ENCODE measurements at regions not wholly inside any gene's neighbourhood (a gene's known extent, or its start where the extent isn't known, plus 50 kb on each side); places are given as distances from the start of the nearest gene placed in this dataset.
"Not testable (repeated sequence)": the region's sequence is repeated elsewhere in the genome, so short reads cannot be mapped to it uniquely, and the experiment has no call there.

DNA sequence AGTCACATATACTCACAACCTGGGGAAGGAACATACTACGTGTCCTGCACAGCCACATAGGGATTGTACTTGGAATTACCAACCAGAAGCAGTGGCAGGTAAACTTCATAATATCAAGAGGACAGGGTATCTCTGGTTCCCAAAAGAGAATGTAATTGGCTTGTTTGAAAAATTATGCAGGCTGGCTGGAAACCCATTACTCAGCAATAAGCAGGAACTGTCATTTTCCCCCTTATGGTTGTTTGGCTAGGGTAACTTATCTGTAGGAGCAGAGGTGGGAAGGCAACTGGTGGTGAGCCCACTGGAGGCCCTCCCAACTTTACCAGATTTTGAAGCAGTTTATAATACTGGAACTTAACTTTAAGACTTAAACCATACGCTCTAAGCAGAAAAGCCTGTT is 924.1 kb downstream of the LRRIQ3 start:
- H3K36me3 ChIP-seq (ENCODE audit: low read depth): no peaks in the 10 kb centered on the region
- no peaks in the 10 kb centered on the region for H3K9me3 ChIP-seq (ENCODE audit: low read depth)
- no peak overlapping the region for H3K4me2 ChIP-seq (ENCODE audit: unreplicated experiment)

DNA sequence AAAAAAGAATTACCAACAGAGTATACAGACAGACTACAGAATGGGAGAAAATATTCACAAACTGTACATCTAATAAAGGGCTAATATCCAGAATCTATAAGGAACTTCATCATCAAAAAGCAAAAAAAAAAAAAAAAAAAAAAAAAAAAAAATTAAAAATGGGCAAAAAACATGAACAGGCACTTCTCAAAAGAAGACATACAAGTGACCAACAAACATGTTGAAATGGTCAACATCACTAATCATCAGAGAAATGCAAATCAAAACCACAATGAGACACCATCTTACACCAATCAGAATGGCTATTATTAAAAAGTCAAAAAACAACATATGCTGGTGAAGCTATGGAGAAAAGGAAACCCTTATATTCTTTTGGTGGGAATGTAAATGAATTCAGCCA is 952.8 kb downstream of the LRRIQ3 start:
- H3K9me3 ChIP-seq (ENCODE audit: low read depth); H3K9me2 ChIP-seq (ENCODE audit: insufficient read depth); H2AFZ ChIP-seq; H3K27ac ChIP-seq; DNase-seq; H4K20me1 ChIP-seq (ENCODE audit: insufficient read depth); H3K79me2 ChIP-seq (ENCODE audit: insufficient read depth); H3K9ac ChIP-seq; H3K4me3 ChIP-seq; H3K4me1 ChIP-seq (ENCODE audit: insufficient read depth); in situ Hi-C loops (cut with MboI); H3K27me3 ChIP-seq (replicated peaks; ENCODE audit: insufficient read depth); H3K36me3 ChIP-seq (ENCODE audit: low read depth); H3F3A ChIP-seq (ENCODE audit: insufficient read depth); H3K4me2 ChIP-seq (ENCODE audit: unreplicated experiment): not testable (repeated sequence)

More for the DNA sequence above, 924.1 kb downstream of the LRRIQ3 start:
- no peak overlapping the region for H3K9ac ChIP-seq
- no peaks in the 10 kb centered on the region for H3K79me2 ChIP-seq (ENCODE audit: insufficient read depth)
- H3F3A ChIP-seq (ENCODE audit: insufficient read depth): no peaks in the 10 kb centered on the region
- in situ Hi-C loops (cut with MboI): no loop called here
- no peaks in the 10 kb centered on the region for H3K4me1 ChIP-seq (ENCODE audit: insufficient read depth)
- no peak for DNase-seq
- no peak overlapping the region for H2AFZ ChIP-seq
- no peaks in the 10 kb centered on the region for H3K9me2 ChIP-seq (ENCODE audit: insufficient read depth)
- WGBS, 2 experiments (ENCODE audit: low coverage in 1 of 2, low lambda C conversion rate in 2 of 2, missing lambda C conversion rate in 2 of 2): 13 to 17% methylated on average over 2 of the region's 2 CpGs
- no peak overlapping the region for H3K4me3 ChIP-seq
- no peaks in the 10 kb centered on the region for H3K27me3 ChIP-seq (replicated peaks; ENCODE audit: insufficient read depth)
- TF ChIP-seq EZH2phosphoT487 (IDR thresholded peaks at IDR 0.05; ENCODE audit: insufficient read depth, low read depth) (no peak), EZH2 (IDR thresholded peaks at IDR 0.05; ENCODE audit: insufficient read depth, poor library complexity, severe bottlenecking) (no peak)
- no peak overlapping the region for H3K27ac ChIP-seq
- no peaks in the 10 kb centered on the region for H4K20me1 ChIP-seq (ENCODE audit: insufficient read depth)

DNA sequence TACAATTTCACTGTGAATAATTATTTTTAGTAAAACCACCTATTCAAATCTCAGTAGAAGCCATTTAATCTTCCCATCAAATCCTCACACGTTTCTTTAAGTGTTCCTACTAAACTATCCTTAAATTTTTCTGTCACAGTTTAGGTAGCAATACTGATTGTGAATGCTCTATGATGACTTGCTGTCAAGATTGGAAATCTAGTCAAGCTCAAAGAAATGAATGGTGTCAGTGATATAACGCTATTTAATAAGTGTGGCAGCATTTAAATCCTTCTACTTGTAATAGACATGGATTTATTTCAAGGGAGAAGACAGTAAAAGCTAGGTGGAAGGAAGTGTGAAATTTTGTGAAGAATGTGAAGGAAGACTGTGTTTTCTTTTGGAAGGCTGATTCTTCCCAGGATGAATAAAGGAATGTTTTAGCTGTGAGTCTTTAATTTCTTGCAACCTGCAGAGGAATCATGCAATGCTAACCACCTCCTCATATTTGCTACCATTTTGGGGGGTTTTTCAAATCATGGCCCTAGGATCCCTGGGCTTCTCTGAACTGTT is 936.7 kb upstream of the NEGR1 start:
- Histone ChIP-seq H3K36me3 (ENCODE audit: low read depth) (no peaks in the 10 kb centered on the region), H3K79me2 (ENCODE audit: insufficient read depth) (no peaks in the 10 kb centered on the region), H3K27ac (no peak overlapping the region), H3K9ac (no peak overlapping the region), H3K27me3 (replicated peaks; ENCODE audit: insufficient read depth) (no peaks in the 10 kb centered on the region), H3K9me3 (ENCODE audit: low read depth) (no peaks in the 10 kb centered on the region), H3K9me2 (ENCODE audit: insufficient read depth) (no peaks in the 10 kb centered on the region), H4K20me1 (ENCODE audit: insufficient read depth) (no peaks in the 10 kb centered on the region), H2AFZ (no peak overlapping the region), H3K4me2 (ENCODE audit: unreplicated experiment) (no peak overlapping the region), H3F3A (ENCODE audit: insufficient read depth) (no peaks in the 10 kb centered on the region), H3K4me1 (ENCODE audit: insufficient read depth) (no peaks in the 10 kb centered on the region), H3K4me3 (no peak overlapping the region)
- in situ Hi-C loops (cut with MboI): no loop called here
- 0 to 2% methylated on average over 2 of the region's 2 CpGs for WGBS, 2 experiments (ENCODE audit: low coverage in 1 of 2, low lambda C conversion rate in 2 of 2, missing lambda C conversion rate in 2 of 2)
- TF ChIP-seq EZH2 (IDR thresholded peaks at IDR 0.05; ENCODE audit: insufficient read depth, poor library complexity, severe bottlenecking) (no peak), EZH2phosphoT487 (IDR thresholded peaks at IDR 0.05; ENCODE audit: insufficient read depth, low read depth) (no peak)
- no peak for DNase-seq

DNA sequence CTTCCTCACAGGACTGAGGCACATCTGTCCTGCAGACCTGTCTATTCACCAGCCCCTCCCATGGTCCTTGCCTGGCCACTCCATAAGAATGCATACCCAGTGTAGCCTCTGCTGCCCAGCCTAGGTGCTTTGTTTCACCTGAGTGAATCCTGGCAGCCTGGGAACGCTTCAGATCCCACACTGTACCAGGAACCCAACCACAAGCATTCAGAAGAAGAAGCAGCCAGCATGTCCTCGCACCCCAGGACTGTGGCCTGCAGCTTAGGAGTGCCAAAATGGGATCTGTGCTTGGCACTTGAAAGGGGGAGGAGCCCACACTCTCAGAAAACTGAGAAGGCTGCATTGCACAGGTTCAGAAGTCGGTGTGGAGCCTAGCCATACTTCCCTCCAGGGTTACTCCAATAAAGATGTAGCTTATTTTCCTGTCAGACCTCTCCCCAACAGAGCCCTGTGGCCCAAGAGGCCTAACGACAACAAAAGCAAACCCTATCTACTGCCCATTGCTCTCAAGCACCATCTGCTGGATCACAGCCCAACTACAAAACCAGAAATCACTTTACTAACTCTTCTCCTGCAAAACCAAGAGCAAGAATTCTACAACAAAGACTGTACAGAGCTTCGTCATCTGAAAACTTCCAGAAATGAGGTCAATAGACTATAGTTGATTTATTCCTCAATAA is 923.1 kb upstream of the NEGR1 start:
- no peaks in the 10 kb centered on the region for H3K4me1 ChIP-seq (ENCODE audit: insufficient read depth)

GRCh38 chr1:73197972-73198371 is 915.6 kb upstream of the NEGR1 start:
- no peaks in the 10 kb centered on the region for H3K27me3 ChIP-seq (replicated peaks; ENCODE audit: insufficient read depth)
- peaks cover 3% of the 10 kb centered on the region for H3K9me3 ChIP-seq (ENCODE audit: low read depth)
- in situ Hi-C loops (cut with MboI): no loop called here
- no peaks in the 10 kb centered on the region for H3F3A ChIP-seq (ENCODE audit: insufficient read depth)
- H2AFZ ChIP-seq: no peak overlapping the region
- no peak overlapping the region for H3K4me3 ChIP-seq
- no peaks in the 10 kb centered on the region for H3K79me2 ChIP-seq (ENCODE audit: insufficient read depth)
- no peaks in the 10 kb centered on the region for H3K4me1 ChIP-seq (ENCODE audit: insufficient read depth)
- DNase-seq: no peak
- no peak overlapping the region for H3K4me2 ChIP-seq (ENCODE audit: unreplicated experiment)
- H3K9me2 ChIP-seq (ENCODE audit: insufficient read depth): no peaks in the 10 kb centered on the region
- no peak overlapping the region for H3K27ac ChIP-seq
- no peaks in the 10 kb centered on the region for H3K36me3 ChIP-seq (ENCODE audit: low read depth)
- no peaks in the 10 kb centered on the region for H4K20me1 ChIP-seq (ENCODE audit: insufficient read depth)
- TF ChIP-seq EZH2 (IDR thresholded peaks at IDR 0.05; ENCODE audit: insufficient read depth, poor library complexity, severe bottlenecking): no peak
- no peak for TF ChIP-seq EZH2phosphoT487 (IDR thresholded peaks at IDR 0.05; ENCODE audit: insufficient read depth, low read depth)
- no peak overlapping the region for H3K9ac ChIP-seq
- 67 to 77% methylated on average over 1 of the region's 1 CpG for WGBS, 2 experiments (ENCODE audit: low coverage in 1 of 2, low lambda C conversion rate in 2 of 2, missing lambda C conversion rate in 2 of 2)

More for the DNA sequence above, 923.1 kb upstream of the NEGR1 start:
- H3K36me3 ChIP-seq (ENCODE audit: low read depth): no peaks in the 10 kb centered on the region
- no peaks in the 10 kb centered on the region for H4K20me1 ChIP-seq (ENCODE audit: insufficient read depth)
- no peak overlapping the region for H3K9ac ChIP-seq
- H3K4me2 ChIP-seq (ENCODE audit: unreplicated experiment): no peak overlapping the region
- no peaks in the 10 kb centered on the region for H3K27me3 ChIP-seq (replicated peaks; ENCODE audit: insufficient read depth)
- H3K79me2 ChIP-seq (ENCODE audit: insufficient read depth): no peaks in the 10 kb centered on the region
- TF ChIP-seq EZH2 (IDR thresholded peaks at IDR 0.05; ENCODE audit: insufficient read depth, poor library complexity, severe bottlenecking) (no peak), EZH2phosphoT487 (IDR thresholded peaks at IDR 0.05; ENCODE audit: insufficient read depth, low read depth) (no peak)
- H3K4me3 ChIP-seq: no peak overlapping the region
- H3K27ac ChIP-seq: no peak overlapping the region
- WGBS, 2 experiments (ENCODE audit: low coverage in 1 of 2, low lambda C conversion rate in 2 of 2, missing lambda C conversion rate in 2 of 2): 5 to 8% methylated on average over 5 of the region's 5 CpGs
- H3K9me3 ChIP-seq (ENCODE audit: low read depth): no peaks in the 10 kb centered on the region
- no peaks in the 10 kb centered on the region for H3K9me2 ChIP-seq (ENCODE audit: insufficient read depth)
- H3F3A ChIP-seq (ENCODE audit: insufficient read depth): no peaks in the 10 kb centered on the region
- H2AFZ ChIP-seq: no peak overlapping the region
- no peak for DNase-seq
- in situ Hi-C loops (cut with MboI): no loop called here
